ENCODE measurements at regions not wholly inside any gene's neighbourhood (a gene's known extent, or its start where the extent isn't known, plus 50 kb on each side); places are given as distances from the start of the nearest gene placed in this dataset.

GRCh38 chr2:225797394-225797793 is 397.9 kb downstream of the NYAP2 start:
- Histone ChIP-seq H3K79me2 (ENCODE audit: insufficient read depth, low read length) (no peaks in the 10 kb centered on the region), H3K4ac (ENCODE audit: low read depth, low read length) (no peak overlapping the region), H2BK12ac (ENCODE audit: insufficient read length, low read depth, low read length) (no peak overlapping the region), H3K27ac (ENCODE audit: insufficient read length, low read depth, low read length) (no peak overlapping the region), H2BK5ac (ENCODE audit: insufficient read length, low read length) (no peak overlapping the region), H2BK20ac (ENCODE audit: low read depth, low read length, poor library complexity, severe bottlenecking) (no peak overlapping the region), H3T11ph (ENCODE audit: low read length) (no peak overlapping the region), H2BK15ac (ENCODE audit: low read depth, low read length) (no peak overlapping the region), H3K9ac (ENCODE audit: extremely low read depth, insufficient read length, low read length) (no peak overlapping the region), H4K8ac (replicated peaks; ENCODE audit: insufficient read length, low read depth, low read length) (no peak overlapping the region), H3K14ac (ENCODE audit: insufficient read depth, low read length) (no peak overlapping the region), H4K91ac (ENCODE audit: insufficient read length, low read depth, low read length) (no peak overlapping the region), H3K56ac (ENCODE audit: insufficient read length, low read depth, low read length) (no peak overlapping the region), H3K23ac (ENCODE audit: insufficient read length, low read depth, low read length) (no peak overlapping the region), H3K79me1 (ENCODE audit: insufficient read depth, low read depth, low read length, poor library complexity, severe bottlenecking) (no peaks in the 10 kb centered on the region), H3K9me3 (ENCODE audit: control insufficient read depth, low read depth, low read length) (no peaks in the 10 kb centered on the region), H3K27me3 (ENCODE audit: insufficient read depth, low read length) (no peaks in the 10 kb centered on the region), H2BK120ac (ENCODE audit: low read depth, low read length, poor library complexity, severe bottlenecking) (no peak overlapping the region), H3K23me2 (ENCODE audit: insufficient read length, low read depth, low read length, poor library complexity, severe bottlenecking) (no peaks in the 10 kb centered on the region), H2AFZ (ENCODE audit: low read length) (no peak overlapping the region), H3K18ac (ENCODE audit: insufficient read length, low read depth, low read length) (no peak overlapping the region), H2AK5ac (ENCODE audit: insufficient read length, low read length) (no peak overlapping the region), H4K20me1 (ENCODE audit: control insufficient read depth, insufficient read depth, insufficient read length) (no peaks in the 10 kb centered on the region), H3K4me1 (ENCODE audit: insufficient read depth, low read length) (no peaks in the 10 kb centered on the region), H4K5ac (ENCODE audit: insufficient read length, low read depth, low read length) (no peak overlapping the region), H3K4me2 (ENCODE audit: insufficient read depth, insufficient read length, low read length) (no peak overlapping the region)
- Mint-ChIP-seq H3K4me1 (no peaks in the 10 kb centered on the region), H3K27me3 (ENCODE audit: low read depth) (no peaks in the 10 kb centered on the region), H3K4me3 (no peak overlapping the region), H3K9me3 (no peaks in the 10 kb centered on the region), H3K27ac (no peak overlapping the region), H3K36me3 (ENCODE audit: insufficient read depth in 1 of 3, low read depth in 3 of 3) (no peaks in the 10 kb centered on the region)
- no peak for TF ChIP-seq CTCF (conservative IDR thresholded peaks at IDR 0.05)
- DNase-seq, result no peak
- WGBS (ENCODE audit: extremely low coverage, insufficient read length, low lambda C conversion rate), result no CpG with 5 or more reads among the region's 2 CpGs

Measured in H9 (cell line).